ENCODE measurements at regions not wholly inside any gene's neighbourhood (a gene's known extent, or its start where the extent isn't known, plus 50 kb on each side); places are given as distances from the start of the nearest gene placed in this dataset.

GRCh38 chr14:77990337-77990736, 179.8 kb upstream of the NRXN3 start:
- TF ChIP-seq CTCF (IDR thresholded peaks at IDR 0.05) (no peak), POLR2A (IDR thresholded peaks at IDR 0.05) (no peak)
